ENCODE measurements at regions not wholly inside any gene's neighbourhood (a gene's known extent, or its start where the extent isn't known, plus 50 kb on each side); places are given as distances from the start of the nearest gene placed in this dataset.

DNA sequence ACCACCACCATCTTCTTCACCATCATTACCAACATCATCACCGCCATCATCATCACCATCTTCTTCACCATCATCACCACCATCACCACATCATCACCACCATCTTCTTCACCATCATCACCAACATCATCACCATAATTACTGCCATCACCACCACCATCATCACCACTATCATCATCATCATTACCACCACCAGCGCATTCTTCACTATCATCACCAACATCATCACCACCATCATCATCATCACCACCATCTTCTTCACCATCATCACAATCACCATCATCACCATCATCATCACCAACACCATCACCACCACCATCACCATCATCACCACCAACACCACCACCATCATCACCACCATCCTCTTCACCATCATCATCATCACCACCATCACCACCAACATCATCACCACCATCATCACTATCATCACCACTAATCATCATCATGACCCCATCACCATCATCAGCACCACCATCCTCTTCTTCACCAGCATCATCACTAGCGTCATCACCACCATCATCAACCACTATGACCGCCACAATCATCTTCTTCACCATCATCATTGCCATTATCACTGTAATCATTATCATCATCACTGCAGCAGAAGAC lies 303.8 kb downstream of the CTTN start:
- H3K27ac ChIP-seq: no peak overlapping the region
- no peaks in the 10 kb centered on the region for H3K9me3 ChIP-seq (ENCODE audit: low read depth)
- H3K9me2 ChIP-seq (ENCODE audit: insufficient read depth): no peaks in the 10 kb centered on the region
- in situ Hi-C loops (cut with MboI): no loop called here
- 62 to 65% methylated on average over 4 of the region's 4 CpGs for WGBS, 2 experiments (ENCODE audit: low coverage in 1 of 2, low lambda C conversion rate in 2 of 2, missing lambda C conversion rate in 2 of 2)
- H3K4me2 ChIP-seq (ENCODE audit: unreplicated experiment): no peak overlapping the region
- H2AFZ ChIP-seq: no peak overlapping the region
- no peak overlapping the region for H3K4me3 ChIP-seq
- no peaks in the 10 kb centered on the region for H3K79me2 ChIP-seq (ENCODE audit: insufficient read depth)
- H3K4me1 ChIP-seq (ENCODE audit: insufficient read depth): no peaks in the 10 kb centered on the region
- H3F3A ChIP-seq (ENCODE audit: insufficient read depth): no peaks in the 10 kb centered on the region
- no peak for DNase-seq
- no peaks in the 10 kb centered on the region for H3K36me3 ChIP-seq (ENCODE audit: low read depth)
- H3K27me3 ChIP-seq (replicated peaks; ENCODE audit: insufficient read depth): no peaks in the 10 kb centered on the region
- TF ChIP-seq EZH2phosphoT487 (IDR thresholded peaks at IDR 0.05; ENCODE audit: insufficient read depth, low read depth) (no peak), EZH2 (IDR thresholded peaks at IDR 0.05; ENCODE audit: insufficient read depth, poor library complexity, severe bottlenecking) (no peak)
- H4K20me1 ChIP-seq (ENCODE audit: insufficient read depth): no peaks in the 10 kb centered on the region
- H3K9ac ChIP-seq: no peak overlapping the region

DNA sequence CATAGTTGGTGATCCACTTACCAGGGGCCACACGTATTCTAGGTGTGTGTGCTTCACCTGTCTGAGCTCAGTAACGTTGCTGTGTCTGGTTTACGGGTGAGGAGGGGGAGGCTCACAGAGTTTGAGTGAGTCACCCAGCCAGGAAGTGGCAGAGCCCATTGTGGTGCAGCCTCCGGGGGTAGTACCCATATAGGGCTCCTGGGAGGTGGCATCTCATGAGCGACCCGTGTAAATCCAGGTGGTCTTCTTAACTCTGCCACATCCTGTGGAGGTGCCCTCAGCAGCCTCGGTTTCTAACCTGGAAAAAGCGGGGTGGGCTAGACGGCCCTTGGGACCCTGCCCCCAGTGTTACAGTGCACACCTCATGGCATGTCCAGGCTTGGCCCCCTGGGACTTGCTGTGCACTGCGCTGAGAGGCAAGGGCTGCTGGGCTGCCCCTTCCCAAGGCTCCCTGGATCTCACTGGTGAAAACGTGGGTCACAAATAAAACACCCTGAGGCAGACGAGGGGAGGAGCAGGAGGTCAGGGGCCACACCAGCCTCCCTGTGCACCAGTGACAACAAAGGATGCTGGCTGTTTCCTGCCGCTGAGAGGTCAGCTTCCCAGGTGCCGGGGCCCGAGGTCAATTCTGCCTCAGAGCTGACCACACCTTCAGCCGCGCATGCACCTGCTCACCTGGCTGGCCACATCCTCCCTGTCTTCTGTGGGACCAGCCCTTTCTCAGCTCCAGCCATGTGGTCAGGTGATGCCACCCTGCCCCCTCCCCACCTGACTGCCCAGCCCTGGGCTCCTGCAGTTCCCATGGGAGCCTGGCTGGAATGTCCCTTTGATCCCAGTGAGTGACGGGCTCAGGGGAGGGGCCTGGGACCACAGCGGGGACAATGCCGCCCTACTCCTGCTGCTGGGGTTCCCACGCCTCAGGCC lies 305.1 kb downstream of the CTTN start:
- no peaks in the 10 kb centered on the region for H3K27me3 ChIP-seq (replicated peaks; ENCODE audit: insufficient read depth)
- no peak for DNase-seq
- no peak overlapping the region for H3K27ac ChIP-seq
- H3K36me3 ChIP-seq (ENCODE audit: low read depth): no peaks in the 10 kb centered on the region
- H3K9me2 ChIP-seq (ENCODE audit: insufficient read depth): no peaks in the 10 kb centered on the region
- in situ Hi-C loops (cut with MboI): no loop called here
- no peak for TF ChIP-seq EZH2phosphoT487 (IDR thresholded peaks at IDR 0.05; ENCODE audit: insufficient read depth, low read depth)
- TF ChIP-seq EZH2 (IDR thresholded peaks at IDR 0.05; ENCODE audit: insufficient read depth, poor library complexity, severe bottlenecking): no peak
- no peak overlapping the region for H2AFZ ChIP-seq
- no peaks in the 10 kb centered on the region for H3K9me3 ChIP-seq (ENCODE audit: low read depth)
- H3F3A ChIP-seq (ENCODE audit: insufficient read depth): no peaks in the 10 kb centered on the region
- H3K4me2 ChIP-seq (ENCODE audit: unreplicated experiment): no peak overlapping the region
- H3K79me2 ChIP-seq (ENCODE audit: insufficient read depth): no peaks in the 10 kb centered on the region
- no peaks in the 10 kb centered on the region for H3K4me1 ChIP-seq (ENCODE audit: insufficient read depth)
- 55% methylated on average over 20 to 21 of the region's 21 CpGs for WGBS, 2 experiments (ENCODE audit: low coverage in 1 of 2, low lambda C conversion rate in 2 of 2, missing lambda C conversion rate in 2 of 2)
- no peaks in the 10 kb centered on the region for H4K20me1 ChIP-seq (ENCODE audit: insufficient read depth)
- no peak overlapping the region for H3K9ac ChIP-seq
- H3K4me3 ChIP-seq: no peak overlapping the region

DNA sequence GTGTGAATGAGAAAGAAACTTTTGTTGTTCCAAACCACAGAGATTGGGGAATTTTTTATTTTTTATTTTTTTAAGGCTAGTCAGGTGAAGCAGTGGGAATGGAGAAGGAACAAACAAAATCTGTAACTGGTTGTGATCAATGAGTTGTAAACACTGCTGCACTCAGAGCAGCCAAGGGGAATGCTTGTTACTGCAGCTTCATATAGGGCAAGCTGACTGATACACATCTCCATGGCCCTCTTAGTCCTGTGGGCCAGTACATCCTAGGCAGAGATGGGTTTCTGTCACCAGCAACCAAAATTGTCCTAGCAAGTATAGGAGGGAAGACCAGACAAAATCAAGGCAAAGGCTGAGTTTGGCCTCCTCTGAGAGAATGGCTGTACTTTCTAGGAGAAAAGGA lies 306.8 kb downstream of the CTTN start:
- DNase-seq: no peak
- no peak overlapping the region for H3K4me2 ChIP-seq (ENCODE audit: unreplicated experiment)
- no peak for TF ChIP-seq EZH2phosphoT487 (IDR thresholded peaks at IDR 0.05; ENCODE audit: insufficient read depth, low read depth)
- TF ChIP-seq EZH2 (IDR thresholded peaks at IDR 0.05; ENCODE audit: insufficient read depth, poor library complexity, severe bottlenecking): no peak
- no peak overlapping the region for H3K27ac ChIP-seq
- no peaks in the 10 kb centered on the region for H3K9me2 ChIP-seq (ENCODE audit: insufficient read depth)
- no peaks in the 10 kb centered on the region for H3K9me3 ChIP-seq (ENCODE audit: low read depth)
- H3K27me3 ChIP-seq (replicated peaks; ENCODE audit: insufficient read depth): no peaks in the 10 kb centered on the region
- no peaks in the 10 kb centered on the region for H3K79me2 ChIP-seq (ENCODE audit: insufficient read depth)
- no peaks in the 10 kb centered on the region for H3K4me1 ChIP-seq (ENCODE audit: insufficient read depth)
- H3K4me3 ChIP-seq: no peak overlapping the region
- no peak overlapping the region for H2AFZ ChIP-seq
- no peaks in the 10 kb centered on the region for H4K20me1 ChIP-seq (ENCODE audit: insufficient read depth)
- no peaks in the 10 kb centered on the region for H3F3A ChIP-seq (ENCODE audit: insufficient read depth)
- in situ Hi-C loops (cut with MboI): no loop called here
- no peak overlapping the region for H3K9ac ChIP-seq
- no peaks in the 10 kb centered on the region for H3K36me3 ChIP-seq (ENCODE audit: low read depth)

DNA sequence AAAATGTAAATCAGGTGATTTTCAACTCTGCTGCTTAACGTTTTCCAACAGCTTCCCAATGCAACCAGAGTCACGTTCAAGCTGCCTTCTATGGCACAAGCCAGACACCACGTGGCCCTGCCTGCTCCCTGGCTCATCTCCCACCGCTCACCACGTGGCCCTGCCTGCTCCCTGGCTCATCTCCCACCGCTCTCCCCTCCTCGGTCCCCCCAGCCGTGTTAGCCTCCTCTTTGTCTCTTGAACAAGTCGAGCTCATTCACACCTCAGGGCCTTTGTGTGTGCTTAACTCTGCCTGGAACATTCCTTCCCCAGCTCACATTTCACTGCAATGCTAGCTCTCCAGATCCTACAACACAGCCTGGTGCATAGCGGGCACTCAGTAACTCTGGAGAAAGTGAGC lies 307.6 kb downstream of the CTTN start:
- Histone ChIP-seq H2AFZ (no peak overlapping the region), H3K9me2 (ENCODE audit: insufficient read depth) (no peaks in the 10 kb centered on the region), H3K4me2 (ENCODE audit: unreplicated experiment) (no peak overlapping the region), H3K27ac (no peak overlapping the region), H3F3A (ENCODE audit: insufficient read depth) (no peaks in the 10 kb centered on the region), H3K79me2 (ENCODE audit: insufficient read depth) (no peaks in the 10 kb centered on the region), H3K27me3 (replicated peaks; ENCODE audit: insufficient read depth) (no peaks in the 10 kb centered on the region), H3K9ac (no peak overlapping the region), H3K4me3 (no peak overlapping the region), H3K4me1 (ENCODE audit: insufficient read depth) (no peaks in the 10 kb centered on the region), H3K36me3 (ENCODE audit: low read depth) (no peaks in the 10 kb centered on the region), H3K9me3 (ENCODE audit: low read depth) (no peaks in the 10 kb centered on the region), H4K20me1 (ENCODE audit: insufficient read depth) (no peaks in the 10 kb centered on the region)
- in situ Hi-C loops (cut with MboI): no loop called here
- no peak for TF ChIP-seq EZH2 (IDR thresholded peaks at IDR 0.05; ENCODE audit: insufficient read depth, poor library complexity, severe bottlenecking)
- no peak for TF ChIP-seq EZH2phosphoT487 (IDR thresholded peaks at IDR 0.05; ENCODE audit: insufficient read depth, low read depth)
- WGBS, 2 experiments (ENCODE audit: low coverage in 1 of 2, low lambda C conversion rate in 2 of 2, missing lambda C conversion rate in 2 of 2): 29 to 51% methylated on average over 8 to 10 of the region's 10 CpGs
- DNase-seq: no peak

All from GM23248 (cell line).